Urothelium cell line (cell line): ENCODE measurements at regions not wholly inside any gene's neighbourhood (a gene's known extent, or its start where the extent isn't known, plus 50 kb on each side); places are given as distances from the start of the nearest gene placed in this dataset.
A peak's percentile ranks its signal among the peaks of the same experiment; 100 is the strongest.

Experiments used
- DNase-seq: peaks from one replicate; pipeline ENCODE4 v3.0.0; 2011; ENCODE audit warnings: low spot score, mixed read lengths
- FAIRE-seq: peaks from 2 replicates; lab custom pipeline; 2011; peaks lifted over from hg19 to GRCh38; lab: Jason Lieb, UNC

GRCh38 chr3:177300039-177300833 lies 103.0 kb upstream of the TBL1XR1 start:
- FAIRE-seq (no peak), DNase-seq (no peak)

GRCh38 chr3:177300842-177301241 lies 103.6 kb upstream of the TBL1XR1 start:
- FAIRE-seq (no peak), DNase-seq (no peak)

- FAIRE-seq: no peak
- DNase-seq: no peak
Observed at GRCh38 chr3:177306252-177306651, 109.0 kb upstream of the TBL1XR1 start.

DNA sequence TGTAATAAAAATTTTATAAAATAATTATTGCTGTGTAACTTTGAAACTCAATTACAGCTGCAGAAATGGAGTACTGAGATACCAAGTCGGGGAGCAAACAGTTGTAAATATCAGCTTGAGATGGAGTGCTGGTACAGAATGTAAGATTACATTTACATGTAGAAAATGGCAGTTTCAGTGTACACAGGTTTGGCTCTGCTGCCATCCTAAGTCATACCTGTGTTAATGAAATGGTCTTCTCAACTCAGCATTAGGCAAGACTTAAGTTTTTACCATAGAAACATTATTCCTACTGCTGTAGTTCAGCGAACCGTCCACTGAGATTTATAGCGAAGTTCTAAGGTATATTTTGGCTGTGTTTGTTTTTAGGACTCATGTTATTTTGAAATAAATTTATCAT lies 110.1 kb upstream of the TBL1XR1 start:
- FAIRE-seq: no peak
- no peak for DNase-seq

DNA sequence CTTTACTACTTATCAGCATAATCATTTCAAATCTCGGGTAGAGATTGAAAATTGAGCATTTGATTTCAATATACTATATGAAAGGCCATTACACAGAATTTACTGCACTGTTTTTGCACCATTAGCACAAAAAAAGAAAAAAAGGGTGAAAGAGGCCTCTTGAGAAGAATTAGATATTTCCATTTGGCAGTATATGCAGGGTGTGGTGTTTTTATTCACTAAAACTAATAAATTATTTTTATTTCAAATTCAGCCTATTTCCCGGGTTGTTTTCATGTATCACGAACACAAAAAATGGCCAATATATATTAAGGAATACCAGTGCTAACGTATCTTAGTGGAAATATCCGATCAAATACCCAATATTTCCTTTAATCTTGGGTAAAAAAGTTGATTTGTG lies 110.5 kb upstream of the TBL1XR1 start:
- FAIRE-seq (no peak), DNase-seq (no peak)

- FAIRE-seq (no peak), DNase-seq (no peak)
Observed at GRCh38 chr3:177308286-177308685, 111.0 kb upstream of the TBL1XR1 start.

GRCh38 chr3:177308911-177309310 lies 111.6 kb upstream of the TBL1XR1 start:
- DNase-seq (no peak), FAIRE-seq (no peak)

- DNase-seq (no peak), FAIRE-seq (no peak)
Observed at GRCh38 chr3:177312491-177312890, 115.2 kb upstream of the TBL1XR1 start.

GRCh38 chr3:177314897-177315296 lies 117.6 kb upstream of the TBL1XR1 start:
- DNase-seq: no peak
- no peak for FAIRE-seq

DNA sequence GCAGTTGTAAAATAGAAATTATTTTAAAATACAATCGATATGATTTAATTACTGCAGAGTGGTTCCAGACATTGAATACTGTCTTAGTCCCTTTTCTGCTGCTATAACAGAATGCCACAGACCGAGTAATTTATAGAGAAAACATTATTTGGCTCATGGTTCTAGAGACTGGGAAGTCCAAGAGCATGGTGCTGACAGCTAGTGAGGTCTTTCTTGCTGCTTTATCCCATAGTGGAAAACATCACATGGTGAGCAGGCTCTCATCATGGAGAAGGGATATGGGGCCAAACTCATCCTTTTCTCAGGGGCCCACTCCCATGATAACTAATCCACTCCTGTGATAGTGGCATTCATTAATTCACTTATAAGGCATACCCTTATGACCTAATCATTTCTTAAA lies 120.0 kb upstream of the TBL1XR1 start:
- DNase-seq: no peak
- no peak for FAIRE-seq

DNA sequence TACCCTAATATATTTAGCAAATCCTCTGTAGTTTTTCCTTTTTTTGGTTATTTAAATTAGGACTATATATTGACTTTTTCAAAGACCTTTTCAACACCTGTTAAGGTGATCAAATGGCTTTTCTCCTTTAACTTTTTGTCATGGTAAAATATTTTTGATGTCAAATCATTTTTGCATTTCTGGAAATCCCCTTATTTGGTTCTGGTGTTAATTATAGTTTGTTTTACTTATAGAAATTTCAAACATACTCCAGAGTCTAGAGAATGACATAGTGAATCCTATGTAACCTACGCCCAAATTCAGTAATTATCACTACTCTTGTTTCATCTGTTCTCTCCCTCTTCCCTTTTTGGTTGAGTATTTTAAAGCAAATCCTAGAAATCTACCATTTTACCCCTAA lies 121.3 kb upstream of the TBL1XR1 start:
- FAIRE-seq (no peak), DNase-seq (no peak)

DNA sequence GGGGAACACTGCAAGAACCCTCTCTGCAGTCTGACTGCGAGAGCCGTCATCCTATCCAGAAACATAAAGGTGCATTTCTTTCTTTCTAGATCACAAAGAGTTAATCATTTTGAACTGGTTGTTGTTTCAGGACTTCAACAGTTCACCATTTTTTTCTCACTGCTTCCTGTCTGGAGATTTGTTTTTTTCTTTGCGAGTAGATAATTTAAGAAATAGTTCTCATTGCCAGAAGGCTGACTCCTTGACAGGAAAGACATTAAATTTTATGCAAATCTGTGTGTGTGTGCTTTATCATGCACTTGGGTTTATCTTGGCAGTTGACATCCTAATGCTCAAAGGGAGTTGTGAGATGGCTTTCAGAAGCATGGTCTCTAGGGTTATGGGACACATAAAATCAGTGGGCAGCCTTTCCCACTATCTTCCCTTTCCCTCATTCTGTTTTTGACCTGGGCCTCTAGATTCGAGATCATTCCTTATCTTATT lies 123.5 kb upstream of the TBL1XR1 start:
- FAIRE-seq: no peak

GRCh38 chr3:177321819-177322218 lies 124.5 kb upstream of the TBL1XR1 start:
- no peak for FAIRE-seq
- DNase-seq: no peak

More for the DNA sequence above, 123.5 kb upstream of the TBL1XR1 start:
- no peak for DNase-seq

DNA sequence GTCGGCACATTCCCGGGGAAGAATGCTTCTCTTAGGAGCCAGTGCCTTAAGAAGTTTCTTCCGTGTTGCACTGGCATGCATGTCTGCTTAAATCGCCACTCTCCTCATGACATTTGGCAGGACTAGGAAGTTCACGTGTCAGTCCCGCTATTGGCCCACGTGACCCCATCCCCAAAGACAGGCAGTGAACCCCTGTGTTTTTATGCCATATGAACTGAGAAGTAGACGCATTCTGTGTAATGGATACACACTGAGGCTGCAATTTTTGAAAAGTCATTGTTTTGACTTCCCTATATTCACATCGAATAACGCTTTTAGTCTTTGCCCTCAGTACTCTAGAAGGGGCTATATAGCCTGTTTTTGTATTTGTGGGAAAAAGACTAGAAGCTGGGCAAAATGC lies 125.6 kb upstream of the TBL1XR1 start:
- FAIRE-seq: no peak
- no peak for DNase-seq

- no peak for FAIRE-seq
- DNase-seq: no peak
Observed at GRCh38 chr3:177329854-177330253, 132.6 kb upstream of the TBL1XR1 start.

DNA sequence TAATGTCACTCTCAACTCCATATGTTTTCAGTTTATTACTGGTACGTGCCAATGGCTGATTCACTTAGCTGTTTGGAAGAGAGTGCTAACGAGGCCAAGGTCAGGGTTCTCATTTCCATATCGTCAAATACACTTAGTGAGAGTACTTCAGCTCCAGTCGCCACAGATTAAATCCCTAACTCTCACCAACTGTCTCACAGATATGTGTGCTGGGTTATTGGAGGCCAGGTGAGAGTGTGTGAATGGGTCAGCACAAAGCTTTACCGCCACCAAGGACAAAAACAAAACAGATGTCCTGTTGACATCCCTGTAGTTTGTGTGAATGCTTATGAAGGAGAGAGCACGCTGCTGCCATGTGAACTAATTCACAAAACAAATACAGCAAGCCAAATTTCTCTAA lies 133.5 kb upstream of the TBL1XR1 start:
- DNase-seq (no peak), FAIRE-seq (no peak)

DNA sequence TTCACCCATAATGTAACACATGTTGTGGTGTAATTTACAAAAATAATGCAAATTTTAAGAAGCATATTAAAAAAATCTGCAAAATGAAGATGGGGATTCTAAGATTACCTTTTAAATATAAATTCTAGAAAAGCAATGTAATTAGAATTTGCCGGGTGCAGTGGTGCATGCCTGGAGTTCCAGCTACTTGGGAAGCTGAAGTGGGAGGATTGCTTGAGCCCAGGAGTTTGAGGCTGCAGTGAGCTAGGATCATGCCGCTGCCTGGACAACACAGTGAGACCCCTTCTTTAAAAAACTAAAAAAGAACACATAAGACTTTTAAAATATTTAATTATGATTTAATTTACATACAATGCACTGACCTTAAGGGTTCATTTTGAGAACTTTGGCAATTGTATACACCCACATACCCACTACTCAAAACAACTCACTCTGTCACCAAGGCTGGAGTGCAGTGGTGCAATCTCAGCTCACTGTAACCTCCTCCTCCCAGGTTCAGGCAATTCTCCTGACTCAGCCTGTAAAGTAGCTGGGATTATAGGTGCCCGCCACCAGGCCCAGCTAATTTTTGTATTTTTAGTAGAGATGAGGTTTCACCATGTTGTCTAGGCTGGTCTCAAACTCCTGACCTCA lies 134.0 kb upstream of the TBL1XR1 start:
- FAIRE-seq (no peak), DNase-seq (no peak)

GRCh38 chr3:177332955-177333354 lies 135.7 kb upstream of the TBL1XR1 start:
- FAIRE-seq (no peak), DNase-seq (no peak)

- no peak for FAIRE-seq
- no peak for DNase-seq
Observed at GRCh38 chr3:177333533-177334520, 136.5 kb upstream of the TBL1XR1 start.

DNA sequence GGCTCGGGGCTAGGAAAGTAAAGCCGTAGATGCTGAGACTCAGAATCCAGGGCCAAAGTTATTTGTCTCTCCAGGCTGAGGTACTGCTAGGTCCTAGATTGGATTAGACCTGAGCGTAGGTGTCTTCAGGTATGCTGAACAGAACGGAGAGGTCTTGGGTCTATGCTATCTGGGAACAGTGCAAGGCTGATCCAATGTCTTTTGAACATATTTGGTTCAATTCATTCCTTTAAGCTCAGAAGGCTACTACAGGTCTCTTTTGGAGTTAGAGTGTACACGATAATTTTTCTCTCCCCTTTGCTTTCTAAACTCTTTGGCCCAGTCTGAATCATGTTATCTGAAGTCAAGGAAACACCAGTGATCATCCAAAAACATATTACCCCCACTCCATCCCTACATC lies 137.5 kb upstream of the TBL1XR1 start:
- FAIRE-seq (no peak), DNase-seq (no peak)

DNA sequence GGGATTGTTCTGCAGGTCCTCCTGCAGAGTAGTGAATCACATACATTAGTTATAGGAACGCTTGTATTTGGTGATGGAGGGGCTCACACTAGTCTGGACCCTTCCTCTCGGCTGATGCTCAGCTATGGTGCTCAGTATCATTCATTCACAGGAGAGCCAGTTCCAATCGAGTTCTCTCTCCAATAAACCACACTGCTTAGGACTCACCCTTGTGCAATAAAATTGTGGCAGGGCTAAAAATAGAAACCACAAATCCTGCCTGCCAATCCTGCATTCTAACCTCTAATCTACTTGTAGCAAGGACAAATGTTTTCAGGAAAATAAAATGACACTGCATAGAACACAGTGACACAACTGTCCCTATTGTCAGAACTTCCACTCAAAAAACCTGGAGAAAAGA lies 138.4 kb upstream of the TBL1XR1 start:
- peak; percentile 42 for DNase-seq
- FAIRE-seq: no peak
